NCI-H2107 (cell line): ENCODE measurements at regions not wholly inside any gene's neighbourhood (a gene's known extent, or its start where the extent isn't known, plus 50 kb on each side); places are given as distances from the start of the nearest gene placed in this dataset.

Experiments
- DNase-seq: peaks from one replicate; lab custom pipeline; 2025; lab: John Stamatoyannopoulos, UW

GRCh38 chr1:239733995-239734394 is 347.6 kb downstream of the CHRM3 start:
- DNase-seq, result no peak

DNA sequence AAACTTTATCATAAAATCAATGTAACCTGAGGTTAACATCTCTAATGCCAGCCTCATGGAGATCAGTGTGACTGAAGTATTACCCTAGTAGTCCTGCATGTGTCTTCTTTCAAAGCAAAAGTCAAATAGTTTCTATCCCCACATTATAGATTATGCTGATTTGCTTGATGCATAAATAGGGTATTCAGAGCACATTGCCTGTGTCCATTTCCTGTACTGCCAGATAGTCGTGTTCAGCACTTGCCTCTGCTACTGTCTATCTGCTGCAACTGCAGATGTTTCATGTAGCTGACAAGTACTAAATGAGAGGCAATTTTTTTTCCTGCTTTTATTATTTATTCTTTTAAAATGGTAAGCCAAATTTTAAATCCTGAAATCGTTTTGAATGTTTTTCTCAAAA is 348.7 kb downstream of the CHRM3 start:
- DNase-seq, result no peak

DNA sequence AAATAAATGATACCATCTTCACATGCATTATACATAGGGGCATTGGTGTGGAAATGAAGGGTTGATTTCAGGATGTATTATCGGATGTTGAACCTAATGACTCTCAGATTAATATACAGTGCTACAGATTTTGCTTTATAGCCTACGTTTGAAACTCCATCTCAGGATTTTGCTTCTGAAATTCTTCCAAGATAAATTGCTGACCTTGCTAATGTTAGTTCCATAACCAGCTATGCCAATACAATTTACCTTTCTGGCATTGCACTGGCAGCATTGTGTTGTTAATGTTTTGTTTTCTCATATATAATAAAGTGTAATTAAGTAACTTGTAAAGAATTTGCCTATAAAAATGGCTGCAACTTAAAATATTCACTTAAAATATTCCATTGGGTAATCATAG is 350.1 kb downstream of the CHRM3 start:
- no peak for DNase-seq

- no peak for DNase-seq
Measured at GRCh38 chr1:239739375-239739774, 352.3 kb upstream of the FMN2 start.

DNA sequence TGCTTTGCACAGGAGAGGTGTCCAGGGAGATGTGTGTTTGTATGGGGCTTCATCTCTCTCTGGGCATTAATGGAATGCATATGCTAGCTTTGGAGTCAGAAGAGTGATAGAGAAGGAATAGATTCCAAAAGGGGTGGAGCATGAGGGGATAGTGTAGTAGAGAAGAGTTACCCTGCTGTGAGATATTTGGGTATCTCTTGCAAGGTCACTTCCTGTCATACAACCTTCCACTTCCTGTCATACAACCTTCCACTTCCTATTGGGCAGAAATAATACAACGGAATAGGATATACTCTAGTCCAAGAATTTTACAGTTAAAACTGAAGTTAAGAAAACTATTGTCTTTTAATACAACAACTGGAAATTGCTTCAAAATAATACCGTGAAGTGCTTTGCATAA is 351.8 kb upstream of the FMN2 start:
- no peak for DNase-seq

- no peak for DNase-seq
Measured at GRCh38 chr1:239742416-239743109, 349.1 kb upstream of the FMN2 start.

DNA sequence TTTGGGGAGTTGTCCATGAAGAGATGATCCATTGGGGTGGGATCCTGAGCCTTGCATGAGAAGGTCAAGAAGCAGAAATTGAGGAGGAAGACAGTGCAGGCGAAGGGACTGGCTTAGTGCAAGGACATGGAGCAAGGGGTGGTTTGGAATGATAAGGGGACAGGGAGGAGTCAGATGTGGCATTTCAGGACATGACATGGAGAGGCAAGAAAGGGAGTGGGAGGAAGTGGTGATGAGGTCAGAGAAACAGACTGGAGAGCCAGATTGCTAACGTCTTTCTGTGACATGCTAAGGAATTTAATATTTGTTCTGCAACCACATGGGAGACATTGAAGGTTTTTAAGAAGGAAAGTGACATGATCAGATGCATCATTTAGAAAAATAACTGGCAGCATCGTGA is 346.8 kb upstream of the FMN2 start:
- DNase-seq, result no peak

- DNase-seq, result no peak
Measured at GRCh38 chr1:239755107-239755912, 336.4 kb upstream of the FMN2 start.

GRCh38 chr1:239757716-239758115 is 334.0 kb upstream of the FMN2 start:
- no peak for DNase-seq

DNA sequence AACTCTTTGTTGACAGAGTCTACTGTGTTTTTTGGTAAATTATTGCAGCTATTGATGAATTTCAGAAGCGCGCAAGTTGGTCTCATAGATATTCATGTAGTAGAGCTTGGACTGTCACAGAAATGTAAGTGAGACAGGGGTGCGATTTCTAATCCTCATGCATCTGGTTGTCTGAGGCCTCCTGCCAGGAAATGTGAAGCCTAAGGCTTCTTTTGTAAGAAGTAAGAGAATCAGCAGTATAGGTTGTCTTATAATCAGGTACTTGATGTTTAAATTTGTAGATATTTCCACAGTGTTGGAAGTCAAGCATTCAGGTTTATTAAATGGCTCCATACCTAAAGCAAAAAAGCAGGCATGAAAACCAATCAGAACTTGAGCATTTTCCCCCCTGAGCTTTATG is 332.9 kb upstream of the FMN2 start:
- no peak for DNase-seq

- DNase-seq, result no peak
Measured at GRCh38 chr1:239761509-239761908, 330.2 kb upstream of the FMN2 start.

DNA sequence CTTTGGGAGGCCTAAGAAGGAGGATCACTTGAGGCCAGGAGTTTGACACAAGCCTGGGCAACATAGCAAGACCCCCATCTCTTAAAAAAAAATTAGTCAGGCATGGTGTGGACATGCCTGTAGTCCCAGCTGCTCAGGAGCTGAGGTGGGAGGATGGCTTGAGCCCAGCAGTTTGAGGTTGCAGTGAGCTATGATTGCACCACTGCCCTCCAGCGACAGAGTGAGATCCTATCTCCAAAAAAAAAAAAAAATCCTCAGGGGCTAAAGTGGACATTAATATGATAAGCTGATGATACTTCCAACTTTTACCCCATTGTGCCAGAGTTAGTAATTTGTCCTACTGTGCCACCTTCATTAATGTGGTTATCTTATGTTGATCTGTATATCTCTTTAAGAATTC is 327.8 kb upstream of the FMN2 start:
- DNase-seq, result no peak

GRCh38 chr1:239764546-239764945 is 327.1 kb upstream of the FMN2 start:
- DNase-seq, result no peak

DNA sequence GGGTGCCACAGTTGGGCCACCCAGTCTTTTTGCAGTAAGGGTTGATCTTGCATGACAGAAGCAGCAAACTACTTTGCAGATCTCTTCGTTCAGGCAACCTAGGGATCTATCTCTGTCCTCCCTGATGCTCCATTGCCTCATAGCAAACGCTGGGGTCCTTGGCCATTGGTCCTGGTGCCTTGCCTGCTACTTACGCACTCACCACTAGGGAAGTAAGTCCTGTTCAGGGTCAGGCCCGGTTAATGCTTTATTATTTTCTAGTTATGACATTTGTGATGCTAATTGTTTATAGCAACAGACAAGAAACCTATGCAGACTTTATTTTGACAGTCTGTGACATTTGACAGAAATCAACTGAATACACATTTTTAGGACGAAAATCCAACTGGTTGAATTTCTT is 326.5 kb upstream of the FMN2 start:
- DNase-seq, result no peak

DNA sequence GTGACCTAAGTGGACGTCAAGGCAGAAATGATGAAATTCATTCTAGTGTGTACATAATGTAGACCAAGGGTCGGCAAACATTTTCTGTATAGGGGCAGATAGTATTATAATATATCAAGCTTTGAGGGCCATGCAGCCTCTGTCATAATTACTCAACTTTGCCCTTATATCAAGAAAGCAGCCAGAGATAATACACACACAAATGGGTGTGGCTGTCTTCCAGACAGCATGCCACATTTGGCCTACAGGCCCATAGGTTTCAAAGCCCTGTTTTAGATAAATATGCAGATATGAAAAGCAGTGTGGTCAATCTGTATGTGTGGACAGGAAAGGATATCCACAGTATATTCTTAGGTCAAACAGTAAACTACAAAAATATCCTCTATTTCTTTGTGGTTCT is 320.1 kb upstream of the FMN2 start:
- no peak for DNase-seq

- DNase-seq, result no peak
Measured at GRCh38 chr1:239772446-239772845, 319.2 kb upstream of the FMN2 start.

DNA sequence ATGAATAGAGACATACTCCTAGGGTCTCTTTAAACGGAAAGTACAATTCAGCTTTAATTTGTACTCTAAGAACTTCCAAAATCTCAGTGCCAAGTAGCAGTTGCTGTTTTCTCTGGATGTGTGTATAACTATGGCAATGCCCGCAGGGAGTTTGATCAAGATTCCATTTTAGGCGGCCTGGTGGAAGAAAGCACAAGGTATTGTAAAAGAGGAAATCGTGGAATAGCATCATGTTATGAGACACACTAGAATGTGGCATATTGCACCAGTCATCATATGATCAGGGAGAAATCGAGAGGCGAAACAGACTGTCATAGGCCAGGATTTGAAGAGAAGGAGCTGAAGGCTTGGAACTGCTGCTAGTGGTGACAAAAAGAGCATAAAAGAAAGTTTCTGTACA is 316.2 kb upstream of the FMN2 start:
- DNase-seq, result no peak

GRCh38 chr1:239778208-239778813 is 313.4 kb upstream of the FMN2 start:
- no peak for DNase-seq

- DNase-seq, result no peak
Measured at GRCh38 chr1:239779962-239780361, 311.7 kb upstream of the FMN2 start.

- no peak for DNase-seq
Measured at GRCh38 chr1:239784896-239785295, 306.8 kb upstream of the FMN2 start.

DNA sequence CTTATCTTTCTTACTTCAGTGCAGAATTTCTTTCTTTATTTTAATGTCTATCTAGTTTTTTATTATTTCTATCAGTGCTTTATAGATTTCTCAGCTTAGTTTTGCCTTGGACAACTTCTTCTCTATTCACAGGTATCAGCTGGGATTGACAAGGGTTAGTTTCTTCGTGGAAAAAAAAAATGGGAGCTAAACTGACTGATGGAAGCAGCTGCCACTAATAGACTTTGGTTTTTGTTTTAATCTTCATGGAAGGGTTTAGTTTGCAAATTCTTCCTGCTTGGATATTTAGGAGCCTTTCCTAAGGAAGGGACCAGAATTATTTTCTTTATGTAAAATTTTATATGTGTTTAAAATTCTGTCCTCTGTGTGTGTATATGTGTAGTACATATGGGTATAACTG is 306.1 kb upstream of the FMN2 start:
- no peak for DNase-seq

GRCh38 chr1:239786464-239786863 is 305.2 kb upstream of the FMN2 start:
- DNase-seq, result no peak

DNA sequence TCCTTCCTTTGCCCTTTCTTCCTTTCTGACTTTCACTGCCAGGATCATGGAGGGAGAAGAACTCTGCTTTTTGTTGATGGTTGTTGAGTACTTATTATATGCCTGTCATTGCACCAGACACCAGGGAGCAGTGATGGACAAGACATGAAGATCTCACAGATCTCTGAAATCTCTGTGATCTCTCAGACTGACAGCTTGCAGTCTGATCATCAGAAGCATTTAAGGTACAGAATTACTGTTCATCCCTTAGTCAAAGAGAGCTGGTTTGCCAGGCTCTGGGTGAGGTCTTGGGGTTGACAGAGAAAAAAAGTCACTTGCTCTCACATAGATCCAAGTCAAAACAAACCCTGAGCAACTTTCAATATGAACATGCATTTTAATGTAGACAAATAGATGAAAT is 299.5 kb upstream of the FMN2 start:
- DNase-seq, result no peak
